ENCODE measurements at regions not wholly inside any gene's neighbourhood (a gene's known extent, or its start where the extent isn't known, plus 50 kb on each side); places are given as distances from the start of the nearest gene placed in this dataset.

- DNase-seq, result no peak
Measured at GRCh38 chr13:31048521-31048920, 113.2 kb downstream of the HSPH1 start.

GRCh38 chr13:31046711-31047279 lies 114.3 kb downstream of the TEX26 start:
- no peak for DNase-seq

- peak in 4 of 5 donors; percentile 24 to 89 (median 36) for DNase-seq
Measured at GRCh38 chr13:31045286-31046081, 113.0 kb downstream of the TEX26 start.

- DNase-seq, result peak; percentile 55 to 86 (median 65)
Measured at GRCh38 chr13:31044364-31045285, 112.2 kb downstream of the TEX26 start.

- DNase-seq, result no peak
Measured at GRCh38 chr13:31043957-31044356, 111.5 kb downstream of the TEX26 start.

GRCh38 chr13:31042481-31043165 lies 110.2 kb downstream of the TEX26 start:
- DNase-seq, result peak in 1 of 5 donors; percentile 23

- no peak for DNase-seq
Measured at GRCh38 chr13:31042049-31042448, 109.6 kb downstream of the TEX26 start.

- peak in 1 of 5 donors; percentile 78 for DNase-seq
Measured at GRCh38 chr13:31038834-31039552, 106.5 kb downstream of the TEX26 start.

GRCh38 chr13:31037874-31038500 lies 105.5 kb downstream of the TEX26 start:
- no peak for DNase-seq

- no peak for DNase-seq
Measured at GRCh38 chr13:31036731-31037695, 104.6 kb downstream of the TEX26 start.

- DNase-seq, result no peak
Measured at GRCh38 chr13:31035185-31035965, 102.9 kb downstream of the TEX26 start.

GRCh38 chr13:31032528-31033113 lies 100.2 kb downstream of the TEX26 start:
- no peak for DNase-seq

GRCh38 chr13:31031482-31031881 lies 99.0 kb downstream of the TEX26 start:
- DNase-seq, result no peak

GRCh38 chr13:31029102-31029501 lies 96.6 kb downstream of the TEX26 start:
- DNase-seq, result no peak

- no peak for DNase-seq
Measured at GRCh38 chr13:31027136-31027535, 94.7 kb downstream of the TEX26 start.

Measured in T-helper 1 cell (primary cell).